Uterus (tissue), 2 donors: ENCODE measurements at regions not wholly inside any gene's neighbourhood (a gene's known extent, or its start where the extent isn't known, plus 50 kb on each side); places are given as distances from the start of the nearest gene placed in this dataset.

Experiments
- POLR2A ChIP-seq, 2 donors: fragments of 450-650 bp; IDR thresholded peaks; one replicate each; pipeline ENCODE4 v1.6.1; 2016; ENCODE audit warnings: antibody characterized with exemption in 2 of 2, mild to moderate bottlenecking in 1 of 2, moderate library complexity in 1 of 2
- TF ChIP-seq, protein P1 (sequence below), 4 experiments: fragments of 200-600 bp in 2 of 4; fragments of 450-650 bp in 2 of 4; sonication (generic) in 2 of 4; IDR thresholded peaks; one replicate each; pipeline ENCODE4 v1.5.1; 2016 to 2019; ENCODE audit warnings: antibody characterized with exemption in 4 of 4, mild to moderate bottlenecking in 2 of 4, moderate library complexity in 1 of 4

DNA sequence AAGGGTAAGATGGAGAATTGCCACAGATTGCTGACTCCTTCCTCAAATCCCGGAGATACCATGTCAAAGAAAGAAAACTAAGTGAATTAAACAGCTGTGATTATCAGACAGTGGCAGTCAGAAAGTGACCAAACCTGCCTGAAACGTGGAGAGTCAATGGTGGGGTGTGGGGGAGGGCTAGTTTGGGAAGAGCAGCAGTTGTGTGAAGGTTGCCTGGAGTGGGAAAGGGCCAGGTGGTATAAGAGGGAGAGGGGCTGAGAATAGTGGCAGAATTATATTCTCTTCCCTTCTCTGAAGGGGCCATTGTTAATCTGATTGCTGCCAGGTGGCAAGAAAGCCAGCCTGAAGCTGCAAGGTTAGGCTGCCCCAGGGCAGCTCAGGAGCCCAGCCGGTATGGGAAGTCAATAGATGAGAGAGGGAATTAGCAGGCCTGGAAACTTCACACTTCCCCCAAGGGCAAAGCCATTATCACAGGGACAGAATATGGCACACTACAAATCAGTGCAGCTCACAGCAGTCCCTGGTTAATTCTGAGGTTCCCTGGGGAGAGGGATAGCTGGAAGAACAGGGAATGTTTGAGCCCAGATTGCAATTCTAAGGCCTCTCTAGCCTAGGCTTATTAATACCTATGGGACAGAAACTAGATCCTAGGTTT is 83.9 kb upstream of the ITGB1 start:
- TF ChIP-seq, protein P1, sequence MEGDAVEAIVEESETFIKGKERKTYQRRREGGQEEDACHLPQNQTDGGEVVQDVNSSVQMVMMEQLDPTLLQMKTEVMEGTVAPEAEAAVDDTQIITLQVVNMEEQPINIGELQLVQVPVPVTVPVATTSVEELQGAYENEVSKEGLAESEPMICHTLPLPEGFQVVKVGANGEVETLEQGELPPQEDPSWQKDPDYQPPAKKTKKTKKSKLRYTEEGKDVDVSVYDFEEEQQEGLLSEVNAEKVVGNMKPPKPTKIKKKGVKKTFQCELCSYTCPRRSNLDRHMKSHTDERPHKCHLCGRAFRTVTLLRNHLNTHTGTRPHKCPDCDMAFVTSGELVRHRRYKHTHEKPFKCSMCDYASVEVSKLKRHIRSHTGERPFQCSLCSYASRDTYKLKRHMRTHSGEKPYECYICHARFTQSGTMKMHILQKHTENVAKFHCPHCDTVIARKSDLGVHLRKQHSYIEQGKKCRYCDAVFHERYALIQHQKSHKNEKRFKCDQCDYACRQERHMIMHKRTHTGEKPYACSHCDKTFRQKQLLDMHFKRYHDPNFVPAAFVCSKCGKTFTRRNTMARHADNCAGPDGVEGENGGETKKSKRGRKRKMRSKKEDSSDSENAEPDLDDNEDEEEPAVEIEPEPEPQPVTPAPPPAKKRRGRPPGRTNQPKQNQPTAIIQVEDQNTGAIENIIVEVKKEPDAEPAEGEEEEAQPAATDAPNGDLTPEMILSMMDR (IDR thresholded peaks at IDR 0.05): no peak
- no peak for TF ChIP-seq POLR2A (IDR thresholded peaks at IDR 0.05)
